HCT116 (cell line): ENCODE measurements at regions not wholly inside any gene's neighbourhood (a gene's known extent, or its start where the extent isn't known, plus 50 kb on each side); places are given as distances from the start of the nearest gene placed in this dataset.

ENCODE experiments used
- ATAC-seq: fragments of 200-7000 bp; cut with Tn5 transposase; 2 replicates; pipeline ENCODE4 v1.9.1; 2020; ENCODE audit warnings: mild to moderate bottlenecking, moderate library complexity
- BruUV-seq: library from RNA; stranded (reverse); fragments of 400-500 nt; replicated peaks from 2 replicates; lab custom pipeline; 2021; lab: Mats Ljungman, UMichigan
- CTCF ChIA-PET: fragments of 300-600 bp; sonication (Branson Sonifier 250); formaldehyde crosslinking; loops from one replicate; lab custom pipeline; 2021; ENCODE audit warnings: antibody characterized with exemption; lab: Charles Lee
- POLR2A ChIA-PET: fragments of 300-600, 350-600 bp; sonication (Branson Sonifier 250); formaldehyde crosslinking; loops from one replicate; lab custom pipeline; 2021; ENCODE audit warnings: antibody characterized with exemption; lab: Charles Lee
- RAD21 ChIA-PET, 2 experiments: fragments of 300-600 bp; sonication (Branson Sonifier 250); formaldehyde crosslinking; loops; one replicate each; lab custom pipeline; 2023; ENCODE audit warnings: low total read pairs in 2 of 2; ENCODE audit not compliant: uncharacterized antibody in 2 of 2, unreplicated experiment in 2 of 2, low non-redundant PET in 1 of 2; lab: Charles Lee
- DNase-seq: peaks from one replicate; pipeline ENCODE4 v3.0.0-alpha.2; 2010; ENCODE audit warnings: low read depth, low spot score
- H2AFZ ChIP-seq: fragments of 200-600 bp; shearing (Covaris generic), sonication (generic); 2 replicates; pipeline ENCODE4 v1.6.1; 2017; ENCODE audit warnings: low read depth, mixed run types, mixed read lengths, antibody characterized with exemption, low read length; ENCODE audit not compliant: poor library complexity, severe bottlenecking
- H3K27ac ChIP-seq: 2 replicates; pipeline ENCODE4 v1.5.1; 2012; ENCODE audit warnings: low read depth, low read length
- H3K27me3 ChIP-seq: fragments of 200-600 bp; sonication (generic); 2 replicates; pipeline ENCODE4 v1.6.1; 2016; ENCODE audit warnings: mixed run types, low read length, mixed read lengths; ENCODE audit not compliant: insufficient read depth
- H3K36me3 ChIP-seq, 2 experiments: fragments of 200-500 bp in 1 of 2; fragments of 200-600 bp in 1 of 2; sonication (Bioruptor generic) in 1 of 2; sonication (generic) in 1 of 2; 2 replicates each; pipeline versions ENCODE4 v1.5.1 to v1.6.1; 2014 to 2016; ENCODE audit warnings: low read length in 2 of 2, inconsistent platforms in 1 of 2, mixed read lengths in 1 of 2, mixed run types in 1 of 2; ENCODE audit not compliant: insufficient read depth in 2 of 2, control insufficient read depth in 1 of 2
- H3K4me1 ChIP-seq, 2 experiments: fragments of 200-600 bp in 1 of 2; sonication (generic) in 1 of 2; 2 replicates each; pipeline versions ENCODE4 v1.5.1 to v1.6.1; 2012 to 2017; ENCODE audit warnings: low read length in 2 of 2, inconsistent platforms in 1 of 2, mild to moderate bottlenecking in 1 of 2, mixed read lengths in 1 of 2, mixed run types in 1 of 2, moderate library complexity in 1 of 2; ENCODE audit not compliant: insufficient read depth in 2 of 2, control insufficient read depth in 1 of 2
- H3K4me2 ChIP-seq: fragments of 200-600 bp; sonication (generic); 2 replicates; pipeline ENCODE4 v1.6.1; 2017; ENCODE audit warnings: mixed run types, low read length, mixed read lengths
- H3K4me3 ChIP-seq, 2 experiments: fragments of 200-600 bp in 1 of 2; sonication (generic) in 1 of 2; replicated peaks in 1 of 2; 2 replicates each; pipeline ENCODE4 v1.5.1; 2011 to 2016; ENCODE audit warnings: low read length in 2 of 2, control low read depth in 1 of 2, low read depth in 1 of 2, mild to moderate bottlenecking in 1 of 2, mixed read lengths in 1 of 2, mixed run types in 1 of 2
- H3K79me2 ChIP-seq: fragments of 200-600 bp; sonication (generic); 2 replicates; pipeline ENCODE4 v1.6.1; 2017; ENCODE audit warnings: mild to moderate bottlenecking, mixed run types, low read length, moderate library complexity, mixed read lengths; ENCODE audit not compliant: insufficient read depth
- H3K9ac ChIP-seq: fragments of 200-600 bp; sonication (generic); 2 replicates; pipeline ENCODE4 v1.6.1; 2016; ENCODE audit warnings: low read length, mixed read lengths
- H3K9me2 ChIP-seq: fragments of 200-600 bp; sonication (generic), shearing (Covaris generic); 2 replicates; pipeline ENCODE4 v1.6.1; 2017; ENCODE audit warnings: mixed run types, mild to moderate bottlenecking, moderate library complexity; ENCODE audit not compliant: insufficient read depth
- H3K9me3 ChIP-seq, 2 experiments: fragments of 200-500 bp in 1 of 2; fragments of 200-600 bp in 1 of 2; sonication (Bioruptor generic) in 1 of 2; sonication (generic) in 1 of 2; 2 replicates each; pipeline ENCODE4 v1.6.1; 2014 to 2017; ENCODE audit warnings: low read length in 2 of 2, mixed read lengths in 2 of 2, inconsistent platforms in 1 of 2, low read depth in 1 of 2, mild to moderate bottlenecking in 1 of 2, mixed run types in 1 of 2, moderate library complexity in 1 of 2; ENCODE audit not compliant: control insufficient read depth in 1 of 2, insufficient read depth in 1 of 2
- H4K20me1 ChIP-seq: fragments of 200-600 bp; sonication (generic), shearing (Covaris generic); 2 replicates; pipeline ENCODE4 v1.6.1; 2017; ENCODE audit warnings: mixed run types, mild to moderate bottlenecking, moderate library complexity; ENCODE audit not compliant: insufficient read depth
- EZH2 ChIP-seq: fragments of 200-600 bp; sonication (generic); IDR thresholded peaks from 2 replicates; pipeline ENCODE4 v1.6.1; 2017; ENCODE audit warnings: antibody characterized with exemption, mixed run types
- FOSL1 ChIP-seq: IDR thresholded peaks from 2 replicates; pipeline ENCODE4 v1.6.1; 2012; ENCODE audit warnings: low read depth
- POLR2A ChIP-seq: IDR thresholded peaks from 2 replicates; pipeline ENCODE4 v1.7.0; 2011; ENCODE audit warnings: borderline replicate concordance; ENCODE audit not compliant: insufficient read depth, insufficient read length; ENCODE audit errors: extremely low read depth
- POLR2AphosphoS5 ChIP-seq: IDR thresholded peaks from 2 replicates; pipeline ENCODE4 v1.6.1; 2011; ENCODE audit warnings: mild to moderate bottlenecking, low read depth, low read length, moderate library complexity
- RAD21 ChIP-seq: IDR thresholded peaks from 2 replicates; pipeline ENCODE4 v1.6.1; 2012; ENCODE audit warnings: low read depth, mild to moderate bottlenecking
- SIN3A ChIP-seq: IDR thresholded peaks from 2 replicates; pipeline ENCODE4 v1.6.1; 2012; ENCODE audit warnings: low read depth
- SRF ChIP-seq: IDR thresholded peaks from 2 replicates; pipeline ENCODE4 v1.6.1; 2012; ENCODE audit warnings: low read depth
- ZNF274 ChIP-seq: fragments of 200-500 bp; sonication (Bioruptor generic); IDR thresholded peaks from 2 replicates; pipeline ENCODE4 v1.6.1; 2014; ENCODE audit warnings: mild to moderate bottlenecking, low read depth, low read length, inconsistent platforms
- intact Hi-C: fragments of 100-400 bp; cut with micrococcal nuclease; formaldehyde crosslinking; loops from 2 replicates; pipeline ENCODE4 v1.10.0; 2022
- TF ChIP-seq, protein P1 (sequence below), 3 experiments: fragments of 200-600 bp in 1 of 3; sonication (generic) in 1 of 3; IDR thresholded peaks in 2 of 3; conservative IDR thresholded peaks in 1 of 3; 2 replicates each; pipeline ENCODE4 v1.5.1; 2012 to 2017; ENCODE audit warnings: low read depth in 2 of 3, low read length in 2 of 3, antibody characterized with exemption in 1 of 3, borderline replicate concordance in 1 of 3, control low read depth in 1 of 3, mild to moderate bottlenecking in 1 of 3, mixed read lengths in 1 of 3, mixed run types in 1 of 3, moderate library complexity in 1 of 3; ENCODE audit not compliant: insufficient read depth in 1 of 3

DNA sequence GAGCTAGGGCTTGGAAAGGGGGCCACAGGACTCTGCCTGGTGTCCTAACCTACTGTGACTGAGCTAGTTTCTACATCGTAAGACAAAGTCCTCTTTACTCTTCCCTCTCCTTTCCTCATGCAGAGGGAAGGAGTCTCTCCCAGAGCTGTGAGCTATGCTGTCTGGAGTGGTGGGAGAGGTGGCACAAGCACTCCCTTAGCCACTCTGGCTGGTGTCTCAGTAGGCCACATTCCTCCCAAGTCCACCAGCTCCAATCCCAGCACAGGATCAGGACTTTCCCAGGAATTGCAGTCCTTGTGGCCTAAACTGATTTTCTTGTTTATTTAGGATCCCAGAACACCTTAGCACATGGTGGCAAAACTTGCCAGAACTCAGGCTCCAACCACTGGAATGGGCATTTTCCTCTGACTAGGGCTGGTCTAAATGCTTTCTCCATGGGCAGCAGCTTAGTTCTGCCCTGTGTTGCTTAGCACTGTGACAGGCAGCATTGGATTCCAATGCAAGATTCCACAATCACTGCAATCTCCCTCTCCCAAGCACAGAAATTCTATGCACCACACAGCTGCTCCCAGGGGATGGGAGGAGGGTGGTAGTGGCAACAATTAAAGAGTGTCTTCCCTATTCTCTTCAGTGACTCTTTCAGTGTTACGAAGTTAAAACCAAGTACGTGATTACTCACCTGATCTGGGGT is 733.3 kb downstream of the HACE1 start:
- no peaks in the 10 kb centered on the region for H3K36me3 ChIP-seq
- no peak overlapping the region for H2AFZ ChIP-seq
- no peaks in the 10 kb centered on the region for H4K20me1 ChIP-seq
- no peaks in the 10 kb centered on the region for H3K9me3 ChIP-seq
- ATAC-seq (no peak), DNase-seq (no peak)
- no peak overlapping the region for H3K9ac ChIP-seq
- CTCF ChIA-PET: no interaction called here
- RAD21 ChIA-PET: no interaction called here
- BruUV-seq: no TSS peak
- H3K27ac ChIP-seq: no peak overlapping the region
- H3K79me2 ChIP-seq: no peaks in the 10 kb centered on the region
- intact Hi-C loops: no loop called here
- H3K4me3 ChIP-seq: no peak overlapping the region
- POLR2A ChIA-PET: no interaction called here
- H3K4me1 ChIP-seq: no peaks in the 10 kb centered on the region
- no peak overlapping the region for H3K4me2 ChIP-seq
- H3K27me3 ChIP-seq: no peaks in the 10 kb centered on the region
- no peak for TF ChIP-seq RAD21
- no peak for TF ChIP-seq SIN3A
- no peak for TF ChIP-seq EZH2
- no peak for TF ChIP-seq ZNF274
- no peak for TF ChIP-seq FOSL1
- TF ChIP-seq, protein P1, sequence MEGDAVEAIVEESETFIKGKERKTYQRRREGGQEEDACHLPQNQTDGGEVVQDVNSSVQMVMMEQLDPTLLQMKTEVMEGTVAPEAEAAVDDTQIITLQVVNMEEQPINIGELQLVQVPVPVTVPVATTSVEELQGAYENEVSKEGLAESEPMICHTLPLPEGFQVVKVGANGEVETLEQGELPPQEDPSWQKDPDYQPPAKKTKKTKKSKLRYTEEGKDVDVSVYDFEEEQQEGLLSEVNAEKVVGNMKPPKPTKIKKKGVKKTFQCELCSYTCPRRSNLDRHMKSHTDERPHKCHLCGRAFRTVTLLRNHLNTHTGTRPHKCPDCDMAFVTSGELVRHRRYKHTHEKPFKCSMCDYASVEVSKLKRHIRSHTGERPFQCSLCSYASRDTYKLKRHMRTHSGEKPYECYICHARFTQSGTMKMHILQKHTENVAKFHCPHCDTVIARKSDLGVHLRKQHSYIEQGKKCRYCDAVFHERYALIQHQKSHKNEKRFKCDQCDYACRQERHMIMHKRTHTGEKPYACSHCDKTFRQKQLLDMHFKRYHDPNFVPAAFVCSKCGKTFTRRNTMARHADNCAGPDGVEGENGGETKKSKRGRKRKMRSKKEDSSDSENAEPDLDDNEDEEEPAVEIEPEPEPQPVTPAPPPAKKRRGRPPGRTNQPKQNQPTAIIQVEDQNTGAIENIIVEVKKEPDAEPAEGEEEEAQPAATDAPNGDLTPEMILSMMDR (IDR thresholded peaks at IDR 0.05 in 2 of 3, conservative IDR thresholded peaks at IDR 0.05 in 1 of 3; ENCODE audit: borderline replicate concordance in 1 of 3, insufficient read depth in 1 of 3, low read depth in 2 of 3, low read length in 2 of 3): no peak
- no peak for TF ChIP-seq SRF
- no peak for TF ChIP-seq POLR2AphosphoS5
- TF ChIP-seq POLR2A: no peak
- H3K9me2 ChIP-seq: no peaks in the 10 kb centered on the region; the same call in 1 of the 2 replicates
